ENCODE measurements at regions not wholly inside any gene's neighbourhood (a gene's known extent, or its start where the extent isn't known, plus 50 kb on each side); places are given as distances from the start of the nearest gene placed in this dataset.
"Not testable (repeated sequence)": the region's sequence is repeated elsewhere in the genome, so short reads cannot be mapped to it uniquely, and the experiment has no call there.

DNA sequence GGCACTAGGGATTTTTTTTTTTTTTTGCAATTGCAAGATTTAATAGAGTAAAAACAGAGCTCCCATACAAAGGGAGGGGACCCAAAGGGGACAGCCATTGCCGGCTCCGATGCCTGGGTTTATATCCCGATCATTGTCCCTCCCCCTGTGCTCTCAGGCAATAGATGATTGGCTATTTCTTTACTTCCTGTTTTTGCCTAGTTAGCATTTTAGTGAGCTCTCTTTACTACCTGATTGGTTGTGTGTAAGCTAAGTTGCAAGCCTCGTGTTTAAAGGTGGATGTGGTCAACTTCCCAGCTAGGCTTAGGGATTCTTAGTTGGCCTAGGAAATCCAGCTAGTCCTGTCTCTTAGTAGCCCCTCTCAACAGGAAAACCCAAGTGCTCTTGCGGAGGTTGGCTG is 148.2 kb upstream of the TNFAIP3 start:
- TF ChIP-seq, protein P1, sequence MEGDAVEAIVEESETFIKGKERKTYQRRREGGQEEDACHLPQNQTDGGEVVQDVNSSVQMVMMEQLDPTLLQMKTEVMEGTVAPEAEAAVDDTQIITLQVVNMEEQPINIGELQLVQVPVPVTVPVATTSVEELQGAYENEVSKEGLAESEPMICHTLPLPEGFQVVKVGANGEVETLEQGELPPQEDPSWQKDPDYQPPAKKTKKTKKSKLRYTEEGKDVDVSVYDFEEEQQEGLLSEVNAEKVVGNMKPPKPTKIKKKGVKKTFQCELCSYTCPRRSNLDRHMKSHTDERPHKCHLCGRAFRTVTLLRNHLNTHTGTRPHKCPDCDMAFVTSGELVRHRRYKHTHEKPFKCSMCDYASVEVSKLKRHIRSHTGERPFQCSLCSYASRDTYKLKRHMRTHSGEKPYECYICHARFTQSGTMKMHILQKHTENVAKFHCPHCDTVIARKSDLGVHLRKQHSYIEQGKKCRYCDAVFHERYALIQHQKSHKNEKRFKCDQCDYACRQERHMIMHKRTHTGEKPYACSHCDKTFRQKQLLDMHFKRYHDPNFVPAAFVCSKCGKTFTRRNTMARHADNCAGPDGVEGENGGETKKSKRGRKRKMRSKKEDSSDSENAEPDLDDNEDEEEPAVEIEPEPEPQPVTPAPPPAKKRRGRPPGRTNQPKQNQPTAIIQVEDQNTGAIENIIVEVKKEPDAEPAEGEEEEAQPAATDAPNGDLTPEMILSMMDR (IDR thresholded peaks at IDR 0.05): not testable (repeated sequence)
- TF ChIP-seq POLR2A (IDR thresholded peaks at IDR 0.05): not testable (repeated sequence)

Data from heart left ventricle (tissue), 13 donors.